Stimulated activated CD4-positive, alpha-beta T cell treated with anti-CD3 and anti-CD28 coated beads, Interleukin-12 subunit alpha, Interleukin-12 subunit beta, amount 100 ng/mL, for 4 hours (primary cell): ENCODE measurements at regions not wholly inside any gene's neighbourhood (a gene's known extent, or its start where the extent isn't known, plus 50 kb on each side); places are given as distances from the start of the nearest gene placed in this dataset.

Experiments
- DNase-seq: peaks from one replicate; pipeline ENCODE4 v3.0.0-alpha.2; 2020

GRCh38 chr4:13316354-13316753 lies 167.8 kb downstream of the RAB28 start:
- DNase-seq: no peak

DNA sequence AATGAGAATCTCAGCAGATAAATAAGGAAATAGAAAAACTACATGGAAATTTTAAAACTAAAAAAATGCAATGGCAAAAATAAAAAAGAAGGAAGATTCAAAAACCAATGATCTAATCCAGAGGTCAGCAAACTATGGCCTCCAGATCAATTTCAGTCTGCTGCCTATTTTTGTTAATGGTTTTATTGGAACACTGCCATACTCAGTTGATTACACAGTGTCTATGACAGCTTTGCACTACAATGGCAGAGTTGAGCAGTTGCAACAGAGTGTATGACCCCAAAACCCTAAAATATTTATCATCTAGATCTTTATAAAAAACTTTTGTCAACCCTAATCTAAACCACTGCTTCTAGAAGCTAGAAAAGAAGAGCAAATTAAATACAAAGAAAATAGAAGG lies 170.3 kb downstream of the RAB28 start:
- no peak for DNase-seq

DNA sequence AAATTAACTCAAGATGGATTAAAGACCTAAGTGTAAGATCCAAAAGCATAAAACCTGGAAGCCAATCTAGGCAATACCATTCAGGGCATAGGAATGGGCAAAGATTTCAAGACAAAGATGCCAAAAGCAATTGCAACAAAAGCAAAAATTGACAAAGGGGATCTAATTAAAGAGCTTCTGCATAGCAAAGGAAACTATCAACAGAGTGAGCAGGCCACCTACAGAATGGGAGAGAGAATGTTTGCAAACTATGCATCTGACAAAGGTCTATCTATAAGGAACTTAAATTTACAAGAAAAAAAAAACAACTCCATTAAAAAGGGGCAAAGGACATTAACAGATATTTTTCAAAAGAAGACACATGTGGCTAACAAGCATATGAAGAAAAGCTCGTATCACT lies 171.9 kb downstream of the RAB28 start:
- DNase-seq: no peak

- DNase-seq: no peak
Measured at GRCh38 chr4:13309751-13310150, 174.4 kb downstream of the RAB28 start.

DNA sequence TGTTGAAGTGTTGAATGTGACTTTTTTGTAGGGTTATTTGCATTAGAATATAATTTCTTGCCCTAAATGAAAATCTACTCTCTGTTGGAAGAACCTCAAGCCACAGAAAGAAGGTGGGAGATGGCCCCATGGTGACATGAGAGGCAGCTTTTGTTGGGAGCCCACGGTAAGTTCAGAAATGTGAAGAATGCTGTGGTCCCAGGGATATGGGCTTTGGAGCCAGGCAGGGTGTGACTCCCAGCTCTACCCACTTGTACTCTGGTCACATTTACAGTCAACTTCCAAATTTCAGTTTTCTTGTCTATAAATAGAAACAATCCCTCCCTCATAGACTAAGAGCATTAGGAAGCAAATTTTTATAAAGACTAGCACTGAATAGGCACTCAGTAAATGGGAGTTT lies 177.8 kb downstream of the RAB28 start:
- DNase-seq: no peak

DNA sequence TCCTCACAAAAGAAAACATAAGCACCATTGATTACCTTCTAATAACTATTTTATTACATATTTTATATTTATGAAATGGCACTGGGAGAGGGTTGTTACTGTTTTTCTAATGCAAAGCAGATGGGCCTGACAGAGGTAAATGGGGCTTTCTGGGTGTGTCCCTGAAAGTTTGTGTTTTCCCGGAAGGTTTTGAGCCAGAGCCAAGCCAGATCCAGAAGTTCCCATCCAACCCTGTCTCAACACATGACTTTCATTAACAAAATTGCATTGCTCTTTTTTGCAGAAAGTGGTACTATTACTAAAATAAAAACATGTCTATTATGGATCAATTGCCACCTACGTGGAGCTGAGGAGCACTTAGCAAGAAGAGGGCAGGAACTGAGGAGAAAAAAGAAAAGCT lies 181.3 kb downstream of the RAB28 start:
- no peak for DNase-seq

DNA sequence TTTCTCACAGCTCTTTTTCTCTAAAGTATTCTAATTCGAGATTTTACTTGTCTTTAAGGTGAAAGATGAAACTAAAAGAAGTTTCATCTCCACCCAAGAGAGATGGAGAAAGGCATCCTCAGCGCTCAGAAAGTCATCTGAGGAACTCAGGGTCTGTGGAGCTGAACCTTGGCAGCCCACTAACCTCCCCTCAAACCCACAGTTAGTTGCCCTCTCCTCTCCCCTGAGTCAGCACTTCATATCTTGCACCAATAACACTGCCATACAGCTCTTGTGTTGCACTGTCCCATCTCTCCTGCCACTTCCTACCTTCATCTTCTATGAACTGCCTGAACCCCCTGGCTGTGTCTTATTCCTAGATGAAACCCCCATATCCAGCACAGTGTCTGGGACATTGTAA lies 184.8 kb downstream of the RAB28 start:
- DNase-seq: no peak

DNA sequence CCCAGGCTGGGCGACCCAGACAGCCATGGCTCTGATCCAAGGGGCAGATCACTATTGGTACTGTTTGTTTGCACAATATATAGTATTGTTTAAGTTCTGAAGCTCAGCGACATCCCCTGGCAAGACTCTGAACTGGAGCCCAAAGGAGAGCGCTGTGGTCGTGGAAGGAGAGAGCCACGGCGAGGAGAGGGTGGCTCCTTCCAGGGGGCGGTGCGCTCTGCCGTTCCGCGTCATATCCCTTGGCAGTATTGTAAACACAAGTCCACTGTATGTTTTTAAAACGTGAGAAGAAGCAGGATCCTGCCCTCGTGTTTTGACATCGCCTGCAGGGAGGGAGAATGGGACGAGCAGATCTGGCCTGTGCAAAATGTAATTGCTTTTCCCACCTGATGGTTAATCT lies 185.5 kb downstream of the RAB28 start:
- DNase-seq: no peak

GRCh38 chr4:13296986-13297385 lies 187.2 kb downstream of the RAB28 start:
- no peak for DNase-seq

GRCh38 chr4:13294961-13295605 lies 189.1 kb downstream of the RAB28 start:
- DNase-seq: no peak

GRCh38 chr4:13292372-13292771 lies 191.8 kb downstream of the RAB28 start:
- DNase-seq: no peak

- no peak for DNase-seq
Measured at GRCh38 chr4:13289391-13289790, 194.7 kb downstream of the RAB28 start.

- no peak for DNase-seq
Measured at GRCh38 chr4:13285336-13285735, 198.8 kb downstream of the RAB28 start.

DNA sequence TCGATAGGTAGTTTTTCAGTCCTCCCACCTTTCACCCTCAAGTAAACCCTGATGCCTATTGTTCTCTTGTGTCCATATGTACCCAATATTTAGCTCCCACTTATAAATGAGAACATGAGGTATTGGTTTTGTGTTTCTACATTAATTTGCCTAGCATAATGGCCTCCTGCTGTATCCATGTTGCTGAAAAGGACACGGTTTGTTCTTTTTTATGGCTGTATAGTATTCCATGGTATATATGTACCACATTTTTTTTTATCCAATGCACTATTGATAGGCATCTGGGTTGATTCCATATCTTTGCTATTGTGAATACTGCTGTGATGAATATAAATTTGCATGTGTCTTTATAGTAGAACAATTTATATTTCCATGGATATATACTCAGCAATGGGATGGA lies 199.2 kb downstream of the RAB28 start:
- no peak for DNase-seq

- DNase-seq: no peak
Measured at GRCh38 chr4:13276357-13276756, 207.8 kb downstream of the RAB28 start.

DNA sequence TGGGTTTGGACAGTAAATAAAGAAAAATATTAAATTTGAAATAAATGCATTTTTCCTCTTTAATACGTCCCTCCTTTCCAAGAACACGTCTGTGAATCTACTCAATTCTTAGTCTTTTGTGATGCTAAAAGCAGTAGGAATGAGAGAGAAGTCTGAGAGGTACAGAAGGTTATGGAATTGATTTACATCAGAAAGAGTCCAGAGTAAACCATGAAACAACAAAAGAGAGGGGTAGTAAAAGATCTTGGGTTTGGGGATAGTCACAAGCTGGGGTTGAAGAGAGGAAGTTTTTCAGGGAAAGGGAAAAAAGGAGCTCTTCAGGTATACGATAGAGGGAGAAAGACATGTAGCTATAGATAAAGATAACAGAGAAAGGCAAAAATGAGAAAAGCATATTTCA lies 215.4 kb downstream of the RAB28 start:
- no peak for DNase-seq

- DNase-seq: no peak
Measured at GRCh38 chr4:13268165-13268564, 216.0 kb downstream of the RAB28 start.

DNA sequence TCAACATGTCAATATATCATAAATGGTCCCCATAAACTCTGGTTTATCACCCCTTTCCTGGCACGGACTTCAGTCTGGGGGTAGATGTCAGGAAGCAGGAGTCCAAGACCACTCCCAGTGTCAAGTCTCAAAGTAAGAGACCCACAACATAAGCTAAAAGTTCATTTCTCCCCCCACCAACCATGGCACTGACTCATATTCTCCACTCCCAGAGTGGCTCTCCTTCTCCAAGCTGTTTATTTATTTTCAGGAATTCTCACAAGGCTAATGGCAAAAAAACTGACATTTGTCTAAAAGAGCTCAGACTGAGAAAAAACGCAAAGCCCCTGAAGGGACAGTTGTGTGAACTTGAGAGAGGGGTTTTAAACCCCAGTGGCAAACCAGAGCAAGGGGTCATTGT lies 217.0 kb downstream of the RAB28 start:
- no peak for DNase-seq

GRCh38 chr4:13266687-13267086 lies 217.5 kb downstream of the RAB28 start:
- DNase-seq: no peak

GRCh38 chr4:13263967-13264525 lies 220.1 kb downstream of the RAB28 start:
- no peak for DNase-seq

- DNase-seq: no peak
Measured at GRCh38 chr4:13262816-13263215, 221.3 kb downstream of the RAB28 start.

DNA sequence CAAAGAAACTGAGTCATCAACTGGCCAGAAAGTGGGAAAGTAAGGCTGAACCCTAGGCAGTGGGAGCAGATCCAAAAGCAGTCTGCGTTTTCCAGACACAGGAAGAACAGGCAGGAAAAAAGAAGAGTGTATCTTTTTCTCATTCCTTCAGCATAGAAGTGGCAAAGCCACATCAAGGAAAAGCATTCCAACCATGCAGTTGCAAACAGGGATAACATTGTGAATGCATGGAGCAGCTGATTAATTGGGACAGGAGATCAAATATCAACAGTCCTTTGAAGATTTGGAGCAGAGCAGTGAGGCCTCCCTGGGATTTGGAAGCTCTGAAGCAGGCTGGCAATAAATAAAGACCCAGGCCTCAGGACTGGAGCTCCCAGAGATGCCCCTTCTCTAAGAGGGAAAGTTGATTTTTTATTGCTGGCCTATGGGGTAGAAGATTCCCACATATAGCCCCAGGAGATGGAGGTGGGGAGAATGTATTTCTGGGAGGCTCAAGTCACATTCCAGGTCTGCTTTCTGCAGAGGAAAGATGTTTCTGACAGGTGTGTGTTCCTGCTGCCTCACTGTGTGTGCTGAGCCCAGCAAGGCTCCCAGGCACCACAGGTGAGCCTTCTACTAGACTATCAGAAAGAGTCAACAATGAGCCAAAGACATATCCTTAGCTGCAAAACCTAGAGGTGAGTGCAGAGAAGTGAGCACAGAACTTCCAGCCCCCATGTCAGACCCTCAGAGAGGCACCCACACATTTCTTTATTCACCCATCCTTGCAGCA lies 222.5 kb downstream of the RAB28 start:
- DNase-seq: no peak

- DNase-seq: no peak
Measured at GRCh38 chr4:13260513-13260912, 223.6 kb downstream of the RAB28 start.

GRCh38 chr4:13250263-13250662 lies 233.9 kb downstream of the RAB28 start:
- no peak for DNase-seq
